ENCODE measurements at regions not wholly inside any gene's neighbourhood (a gene's known extent, or its start where the extent isn't known, plus 50 kb on each side); places are given as distances from the start of the nearest gene placed in this dataset.

DNA sequence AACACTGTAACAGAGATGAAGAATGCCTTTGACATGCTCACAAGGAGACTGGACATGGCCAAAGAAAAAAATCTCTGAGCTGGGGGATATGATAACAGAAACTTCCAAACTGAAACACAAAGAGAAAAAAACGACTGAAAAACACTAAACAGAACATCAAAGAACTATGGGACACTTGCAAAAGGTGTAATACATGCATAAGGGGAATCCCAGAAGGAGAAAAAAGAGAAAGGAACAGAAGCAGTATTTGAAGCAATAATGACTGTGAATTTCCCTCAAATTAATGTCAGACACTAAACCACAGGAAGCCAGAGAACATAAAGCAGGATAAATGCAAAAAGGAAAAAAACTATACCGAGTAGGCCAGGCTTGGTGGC lies 117.4 kb upstream of the ARID1B start:
- no peak overlapping the region for H3K4me3 ChIP-seq
- ATAC-seq (no peak), DNase-seq (no peak)
- H3K27ac ChIP-seq, result no peak overlapping the region
- TF ChIP-seq, protein P1, sequence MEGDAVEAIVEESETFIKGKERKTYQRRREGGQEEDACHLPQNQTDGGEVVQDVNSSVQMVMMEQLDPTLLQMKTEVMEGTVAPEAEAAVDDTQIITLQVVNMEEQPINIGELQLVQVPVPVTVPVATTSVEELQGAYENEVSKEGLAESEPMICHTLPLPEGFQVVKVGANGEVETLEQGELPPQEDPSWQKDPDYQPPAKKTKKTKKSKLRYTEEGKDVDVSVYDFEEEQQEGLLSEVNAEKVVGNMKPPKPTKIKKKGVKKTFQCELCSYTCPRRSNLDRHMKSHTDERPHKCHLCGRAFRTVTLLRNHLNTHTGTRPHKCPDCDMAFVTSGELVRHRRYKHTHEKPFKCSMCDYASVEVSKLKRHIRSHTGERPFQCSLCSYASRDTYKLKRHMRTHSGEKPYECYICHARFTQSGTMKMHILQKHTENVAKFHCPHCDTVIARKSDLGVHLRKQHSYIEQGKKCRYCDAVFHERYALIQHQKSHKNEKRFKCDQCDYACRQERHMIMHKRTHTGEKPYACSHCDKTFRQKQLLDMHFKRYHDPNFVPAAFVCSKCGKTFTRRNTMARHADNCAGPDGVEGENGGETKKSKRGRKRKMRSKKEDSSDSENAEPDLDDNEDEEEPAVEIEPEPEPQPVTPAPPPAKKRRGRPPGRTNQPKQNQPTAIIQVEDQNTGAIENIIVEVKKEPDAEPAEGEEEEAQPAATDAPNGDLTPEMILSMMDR (IDR thresholded peaks at IDR 0.05), result no peak
- TF ChIP-seq POLR2A (IDR thresholded peaks at IDR 0.05), result no peak
- H3K4me1 ChIP-seq, result peaks cover 0 to 25% (median 13%) of the 10 kb centered on the region in 12 donors
- H3K36me3 ChIP-seq, result no peaks in the 10 kb centered on the region
- 69 to 78% (median 75%) methylated on average over 2 of the region's 2 CpGs for WGBS, 4 donors
- no peaks in the 10 kb centered on the region for H3K9me3 ChIP-seq
- H3K27me3 ChIP-seq, result no peaks in the 10 kb centered on the region
- intact Hi-C loops (cut with DNase I), result no loop called here

DNA sequence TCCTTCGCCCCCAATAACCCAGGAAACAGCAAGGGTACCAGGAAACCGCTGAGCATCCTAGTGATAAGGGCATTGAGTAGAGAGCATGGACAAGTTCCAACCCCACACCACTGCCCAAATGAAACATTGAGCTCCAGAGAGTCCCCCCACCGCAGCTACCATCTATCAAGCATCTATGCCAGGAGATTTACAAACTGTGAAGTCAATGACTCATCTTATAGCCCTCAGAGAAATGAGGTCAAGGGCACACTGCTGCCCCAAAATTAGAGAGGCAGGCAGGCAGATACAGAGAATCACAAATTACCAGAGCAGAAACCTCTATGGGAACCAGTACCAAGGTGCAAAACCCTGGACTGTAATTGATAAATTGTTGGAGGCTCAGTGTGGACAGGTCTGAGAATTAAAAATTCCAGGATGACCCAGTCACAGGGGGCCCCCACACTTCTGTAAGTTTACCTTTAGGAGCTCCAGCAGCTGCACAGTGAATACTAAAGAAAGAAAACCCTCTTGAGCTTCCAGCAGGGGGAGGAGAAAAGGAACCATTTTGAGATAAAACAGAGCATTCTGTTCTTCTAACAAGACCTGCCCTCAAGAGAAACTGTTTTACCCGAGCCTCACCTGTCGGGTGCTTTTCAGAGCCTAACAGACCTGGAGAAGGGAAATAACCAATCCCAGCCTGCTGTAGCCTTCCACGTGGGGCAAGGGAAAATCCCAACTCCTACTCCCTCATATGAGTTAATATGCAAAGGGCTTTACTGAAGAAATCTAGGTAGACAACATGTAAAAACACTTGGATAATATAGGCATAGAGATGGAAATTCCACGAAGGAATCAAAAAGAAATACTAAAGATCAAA lies 118.0 kb upstream of the ARID1B start:
- Histone ChIP-seq H3K4me3 (no peak overlapping the region), H3K27ac (peak overlapping the region in 2 of 12 donors; percentile 13 to 30), H3K4me1 (peaks cover 0 to 25% (median 13%) of the 10 kb centered on the region in 12 donors), H3K36me3 (no peaks in the 10 kb centered on the region), H3K27me3 (no peaks in the 10 kb centered on the region), H3K9me3 (no peaks in the 10 kb centered on the region)
- ATAC-seq (peak in 1 of 4 donors; percentile 31), DNase-seq (no peak)
- TF ChIP-seq, protein P1 (IDR thresholded peaks at IDR 0.05), result no peak
- no peak for TF ChIP-seq POLR2A (IDR thresholded peaks at IDR 0.05)
- intact Hi-C loops (cut with DNase I), result no loop called here
- WGBS, 4 donors, result 74 to 82% (median 80%) methylated on average over 6 to 7 of the region's 7 CpGs

DNA sequence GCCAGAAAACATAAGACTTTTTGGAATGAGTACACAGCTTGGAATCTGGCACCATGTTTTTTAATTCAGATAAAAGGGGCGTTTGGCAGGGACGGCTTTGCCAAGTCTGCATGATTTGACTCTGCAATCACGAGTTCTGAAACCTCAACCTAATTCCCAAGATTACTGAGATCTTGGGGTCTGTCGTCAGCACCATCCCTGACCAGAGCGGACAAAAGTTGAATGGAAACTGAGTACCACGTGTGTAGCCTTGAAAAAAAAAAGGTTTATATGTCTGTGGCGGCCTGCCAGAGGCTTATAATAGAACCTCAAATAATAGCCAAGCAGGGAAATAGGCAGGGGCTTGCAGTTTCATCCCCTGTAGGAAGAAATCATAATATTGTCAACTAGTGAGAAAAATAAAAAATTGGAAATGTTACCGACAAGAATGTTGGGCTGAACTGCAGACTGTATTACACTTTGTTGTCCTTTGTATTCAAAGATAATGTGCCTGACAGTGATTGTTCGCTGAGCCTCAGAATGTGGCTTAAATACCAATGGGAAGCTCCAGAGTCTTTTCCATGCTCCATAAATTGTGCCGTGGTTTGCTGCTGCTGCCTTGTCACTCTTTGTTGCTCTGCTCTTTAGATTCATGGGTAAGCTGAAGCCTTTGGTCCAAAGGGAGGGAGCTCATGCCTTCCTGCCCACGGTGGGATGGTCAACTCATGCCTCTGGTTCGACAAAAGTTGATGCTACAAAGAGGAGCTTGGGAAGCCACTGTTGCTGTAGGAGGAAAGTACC lies 118.8 kb upstream of the ARID1B start:
- Histone ChIP-seq H3K4me3 (peak overlapping the region in 4 of 12 donors; percentile 3 to 19 (median 10)), H3K9me3 (no peaks in the 10 kb centered on the region), H3K4me1 (peaks cover 0 to 25% (median 13%) of the 10 kb centered on the region in 12 donors), H3K36me3 (no peaks in the 10 kb centered on the region), H3K27ac (peak overlapping the region in 4 of 12 donors; percentile 2 to 30 (median 16)), H3K27me3 (no peaks in the 10 kb centered on the region)
- ATAC-seq, result peak; percentile 58 to 86 (median 72)
- DNase-seq, result peak in 3 of 5 donors; percentile 30 to 48 (median 43)
- WGBS, 4 donors, result 18 to 36% (median 20%) methylated on average over 12 of the region's 12 CpGs
- TF ChIP-seq, protein P1 (IDR thresholded peaks at IDR 0.05), result no peak
- TF ChIP-seq POLR2A (IDR thresholded peaks at IDR 0.05), result no peak
- intact Hi-C loops (cut with DNase I), result no loop called here

DNA sequence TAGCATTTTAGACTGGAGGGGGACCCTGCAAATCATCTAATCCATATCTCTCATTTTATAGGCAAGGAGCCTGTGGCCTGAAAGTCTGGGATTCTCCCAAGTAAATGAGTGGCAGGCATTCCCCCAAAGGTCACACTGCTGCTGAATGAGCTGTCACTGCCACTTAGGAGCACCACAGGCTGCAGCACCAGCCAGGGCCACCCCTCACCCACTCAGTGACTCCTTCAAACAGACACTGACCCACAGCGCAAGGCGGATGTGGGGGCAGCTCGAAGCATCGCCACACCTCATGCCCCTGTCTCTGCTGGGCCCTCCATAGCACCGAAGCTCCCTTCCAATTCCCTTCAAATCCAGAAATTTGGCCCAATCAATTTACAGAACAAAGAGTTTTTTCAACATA lies 119.9 kb upstream of the ARID1B start:
- no peaks in the 10 kb centered on the region for H3K27me3 ChIP-seq
- H3K9me3 ChIP-seq, result no peaks in the 10 kb centered on the region
- WGBS, 4 donors, result 83 to 93% (median 87%) methylated on average over 5 of the region's 5 CpGs
- H3K4me3 ChIP-seq, result no peak overlapping the region
- no peak overlapping the region for H3K27ac ChIP-seq
- ATAC-seq, result peak in 3 of 4 donors; percentile 69 to 83 (median 82)
- peak in 3 of 5 donors; percentile 24 to 40 (median 34) for DNase-seq
- intact Hi-C loops (cut with DNase I), result no loop called here
- H3K36me3 ChIP-seq, result no peaks in the 10 kb centered on the region
- TF ChIP-seq, protein P1 (IDR thresholded peaks at IDR 0.05), result no peak
- no peak for TF ChIP-seq POLR2A (IDR thresholded peaks at IDR 0.05)
- H3K4me1 ChIP-seq, result peaks cover 0 to 25% (median 13%) of the 10 kb centered on the region in 12 donors
